ENCODE measurements at regions not wholly inside any gene's neighbourhood (a gene's known extent, or its start where the extent isn't known, plus 50 kb on each side); places are given as distances from the start of the nearest gene placed in this dataset.
"Not testable (repeated sequence)": the region's sequence is repeated elsewhere in the genome, so short reads cannot be mapped to it uniquely, and the experiment has no call there.

DNA sequence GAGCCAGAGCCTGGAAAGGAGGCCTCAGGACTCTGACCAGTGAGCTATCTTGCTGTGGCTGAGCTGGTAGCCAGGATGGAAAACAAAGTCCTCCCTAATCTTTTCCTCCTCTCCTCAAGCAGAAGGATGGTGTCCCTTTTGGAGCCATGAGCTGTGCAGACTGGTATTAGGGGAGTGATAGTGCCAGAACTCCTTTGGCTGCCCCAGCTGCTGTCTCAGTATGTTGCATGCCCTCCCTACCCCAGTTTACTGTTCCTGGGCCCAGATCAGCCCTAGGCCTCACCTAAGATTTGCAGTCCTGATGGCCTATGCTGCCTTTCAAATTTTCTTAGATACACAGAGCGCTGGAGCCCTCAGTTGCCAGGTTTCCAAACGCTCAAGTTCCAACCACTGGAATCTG is 150.3 kb upstream of the ALG10B start:
- no peak for TF ChIP-seq EZH2 (IDR thresholded peaks at IDR 0.05; ENCODE audit: insufficient read depth, poor library complexity, severe bottlenecking)
- no peak for TF ChIP-seq EZH2phosphoT487 (IDR thresholded peaks at IDR 0.05; ENCODE audit: insufficient read depth, low read depth)
- no peak for DNase-seq
- WGBS, 2 experiments (ENCODE audit: low coverage in 1 of 2, low lambda C conversion rate in 2 of 2, missing lambda C conversion rate in 2 of 2) = 23 to 37% methylated on average over 2 of the region's 2 CpGs
- Histone ChIP-seq H3K9me3 (ENCODE audit: low read depth) (no peaks in the 10 kb centered on the region), H3K27me3 (replicated peaks; ENCODE audit: insufficient read depth) (no peaks in the 10 kb centered on the region), H3K36me3 (ENCODE audit: low read depth) (no peaks in the 10 kb centered on the region), H3K9ac (no peak overlapping the region), H3K4me1 (ENCODE audit: insufficient read depth) (no peaks in the 10 kb centered on the region), H4K20me1 (ENCODE audit: insufficient read depth) (no peaks in the 10 kb centered on the region), H3K4me2 (ENCODE audit: unreplicated experiment) (no peak overlapping the region), H3K9me2 (ENCODE audit: insufficient read depth) (no peaks in the 10 kb centered on the region), H3K27ac (no peak overlapping the region), H3K4me3 (no peak overlapping the region), H2AFZ (no peak overlapping the region), H3F3A (ENCODE audit: insufficient read depth) (no peaks in the 10 kb centered on the region), H3K79me2 (ENCODE audit: insufficient read depth) (no peaks in the 10 kb centered on the region)
- in situ Hi-C loops (cut with MboI) = no loop called here

DNA sequence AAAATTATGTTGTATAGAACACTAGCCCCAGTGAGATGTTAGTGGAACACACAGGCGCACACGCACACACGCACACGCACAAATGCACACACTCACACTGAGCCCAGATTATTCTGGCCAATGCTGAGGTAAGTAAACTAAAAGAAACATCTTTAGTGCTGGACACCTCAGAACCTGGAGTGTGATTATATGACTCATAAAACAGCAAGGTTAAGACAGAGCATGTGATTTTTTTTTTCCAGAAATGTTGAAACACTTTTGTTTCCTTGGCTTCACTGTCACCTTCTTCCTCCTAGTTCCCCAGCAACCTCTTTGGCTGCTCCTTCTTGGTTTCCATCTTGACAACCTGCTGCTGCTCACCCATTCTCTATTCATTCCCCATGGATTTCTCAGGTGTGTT is 141.0 kb upstream of the ALG10B start:
- in situ Hi-C loops (cut with MboI) = no loop called here
- Histone ChIP-seq H3K9me3 (ENCODE audit: low read depth) (no peaks in the 10 kb centered on the region), H3K4me2 (ENCODE audit: unreplicated experiment) (no peak overlapping the region), H3K4me3 (no peak overlapping the region), H4K20me1 (ENCODE audit: insufficient read depth) (no peaks in the 10 kb centered on the region), H3F3A (ENCODE audit: insufficient read depth) (no peaks in the 10 kb centered on the region), H2AFZ (no peak overlapping the region), H3K9ac (no peak overlapping the region), H3K4me1 (ENCODE audit: insufficient read depth) (no peaks in the 10 kb centered on the region), H3K79me2 (ENCODE audit: insufficient read depth) (no peaks in the 10 kb centered on the region), H3K9me2 (ENCODE audit: insufficient read depth) (no peaks in the 10 kb centered on the region), H3K27ac (no peak overlapping the region), H3K36me3 (ENCODE audit: low read depth) (no peaks in the 10 kb centered on the region), H3K27me3 (replicated peaks; ENCODE audit: insufficient read depth) (no peaks in the 10 kb centered on the region)
- TF ChIP-seq EZH2 (IDR thresholded peaks at IDR 0.05; ENCODE audit: insufficient read depth, poor library complexity, severe bottlenecking) = no peak
- TF ChIP-seq EZH2phosphoT487 (IDR thresholded peaks at IDR 0.05; ENCODE audit: insufficient read depth, low read depth) = no peak
- WGBS, 2 experiments (ENCODE audit: low coverage in 1 of 2, low lambda C conversion rate in 2 of 2, missing lambda C conversion rate in 2 of 2) = 59 to 67% methylated on average over 4 of the region's 4 CpGs
- no peak for DNase-seq

DNA sequence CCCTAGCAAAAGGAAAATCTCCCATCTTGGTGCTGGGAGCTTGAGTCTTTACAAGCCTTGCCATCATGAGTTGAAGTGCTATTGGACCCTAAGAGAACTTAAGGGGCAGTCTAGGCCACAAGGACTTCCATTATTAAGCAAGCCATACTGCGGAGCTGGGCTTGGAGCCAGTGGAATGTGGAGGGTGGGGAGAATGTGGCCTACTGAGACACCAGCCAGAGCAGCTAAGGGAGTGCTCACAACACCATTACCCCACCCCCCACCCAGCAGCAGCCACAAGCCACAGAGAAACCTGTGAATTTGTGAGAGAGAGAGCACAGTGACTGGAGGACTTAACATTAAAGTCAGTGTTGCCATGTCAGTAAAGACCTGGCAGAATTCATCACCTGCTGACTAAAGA is 133.0 kb upstream of the ALG10B start:
- H3K9me3 ChIP-seq (ENCODE audit: low read depth); H3K9ac ChIP-seq; H3K79me2 ChIP-seq (ENCODE audit: insufficient read depth); H3K4me3 ChIP-seq; DNase-seq; H3K4me2 ChIP-seq (ENCODE audit: unreplicated experiment); H4K20me1 ChIP-seq (ENCODE audit: insufficient read depth); H3K4me1 ChIP-seq (ENCODE audit: insufficient read depth); H2AFZ ChIP-seq; in situ Hi-C loops (cut with MboI); H3K27ac ChIP-seq; H3K9me2 ChIP-seq (ENCODE audit: insufficient read depth); H3K27me3 ChIP-seq (replicated peaks; ENCODE audit: insufficient read depth); H3K36me3 ChIP-seq (ENCODE audit: low read depth); H3F3A ChIP-seq (ENCODE audit: insufficient read depth): not testable (repeated sequence)
- 86 to 93% methylated on average over 1 of the region's 1 CpG for WGBS, 2 experiments (ENCODE audit: low coverage in 1 of 2, low lambda C conversion rate in 2 of 2, missing lambda C conversion rate in 2 of 2)

DNA sequence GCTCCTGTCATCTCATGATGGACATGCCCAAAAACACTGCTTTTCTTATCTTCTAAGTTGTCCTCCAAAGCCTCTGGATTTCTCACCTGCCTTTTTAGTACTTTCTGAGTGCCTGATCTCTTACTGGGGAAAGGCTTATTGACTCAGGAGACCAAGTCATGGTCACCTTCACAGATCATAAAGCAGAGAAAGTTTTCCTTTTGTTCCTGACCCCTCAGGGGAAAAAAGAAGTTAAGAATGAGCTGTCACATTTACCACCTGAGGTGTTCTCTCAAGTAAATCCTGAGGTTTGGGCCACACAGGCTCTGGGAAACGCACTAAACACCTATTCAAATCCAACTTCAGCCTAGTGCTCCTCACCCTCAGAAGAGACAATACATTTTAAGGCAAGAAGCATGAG is 119.3 kb upstream of the ALG10B start:
- H3K4me3 ChIP-seq; H3K79me2 ChIP-seq (ENCODE audit: insufficient read depth); in situ Hi-C loops (cut with MboI); H3K9me2 ChIP-seq (ENCODE audit: insufficient read depth); H2AFZ ChIP-seq; H3K27me3 ChIP-seq (replicated peaks; ENCODE audit: insufficient read depth); H3K27ac ChIP-seq; H3K9ac ChIP-seq; H3F3A ChIP-seq (ENCODE audit: insufficient read depth); DNase-seq; H3K9me3 ChIP-seq (ENCODE audit: low read depth); H4K20me1 ChIP-seq (ENCODE audit: insufficient read depth); H3K4me2 ChIP-seq (ENCODE audit: unreplicated experiment); H3K36me3 ChIP-seq (ENCODE audit: low read depth); H3K4me1 ChIP-seq (ENCODE audit: insufficient read depth): not testable (repeated sequence)
- 5 to 12% methylated on average over 1 of the region's 1 CpG for WGBS, 2 experiments (ENCODE audit: low coverage in 1 of 2, low lambda C conversion rate in 2 of 2, missing lambda C conversion rate in 2 of 2)

DNA sequence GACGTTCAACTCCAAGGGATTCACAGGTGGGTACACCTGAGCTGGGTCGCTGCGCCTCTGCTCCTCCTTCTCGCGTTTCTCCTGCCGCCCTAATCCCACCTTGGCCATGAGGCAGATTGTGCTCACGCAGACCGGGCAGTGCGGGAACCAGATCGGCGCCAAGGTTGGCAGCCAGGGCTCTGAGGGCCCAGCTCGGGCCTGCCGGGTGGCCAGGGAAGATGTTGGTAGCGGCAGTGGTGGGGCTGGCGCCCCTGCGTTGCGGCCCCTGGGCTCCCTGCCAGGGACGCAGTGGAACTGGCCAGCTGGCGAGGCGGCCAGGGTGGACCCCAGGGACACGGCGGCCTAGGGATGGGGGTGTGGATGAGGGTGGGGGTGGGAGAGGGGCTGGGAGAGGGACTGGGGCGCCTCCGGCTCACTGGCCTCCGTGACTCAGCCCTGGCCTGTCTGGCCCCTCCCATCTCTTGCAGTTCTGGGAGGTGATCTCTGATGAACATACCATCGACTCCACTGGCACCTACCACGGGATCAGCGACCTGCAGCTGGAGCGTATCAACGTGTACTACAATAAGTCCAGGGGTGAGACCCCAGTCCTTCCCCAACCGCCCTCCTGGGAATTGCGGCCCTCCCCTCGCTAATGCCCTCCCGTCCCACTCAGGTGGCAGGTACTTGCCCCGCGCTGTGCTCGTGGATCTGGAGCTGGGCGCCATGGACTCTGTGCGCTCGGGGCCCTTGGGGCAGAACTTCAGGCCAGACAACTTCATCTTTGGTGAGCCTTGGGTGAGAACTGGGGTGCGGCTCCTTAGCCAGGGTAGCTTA is 114.9 kb upstream of the ALG10B start:
- no peaks in the 10 kb centered on the region for H4K20me1 ChIP-seq (ENCODE audit: insufficient read depth)
- in situ Hi-C loops (cut with MboI) = no loop called here
- H3K27me3 ChIP-seq (replicated peaks; ENCODE audit: insufficient read depth) = no peaks in the 10 kb centered on the region
- no peak overlapping the region for H3K4me3 ChIP-seq
- TF ChIP-seq EZH2 (IDR thresholded peaks at IDR 0.05; ENCODE audit: insufficient read depth, poor library complexity, severe bottlenecking) = no peak
- no peak for TF ChIP-seq EZH2phosphoT487 (IDR thresholded peaks at IDR 0.05; ENCODE audit: insufficient read depth, low read depth)
- no peak overlapping the region for H3K27ac ChIP-seq
- H3K9me3 ChIP-seq (ENCODE audit: low read depth) = no peaks in the 10 kb centered on the region
- H3K9me2 ChIP-seq (ENCODE audit: insufficient read depth) = no peaks in the 10 kb centered on the region
- no peaks in the 10 kb centered on the region for H3K79me2 ChIP-seq (ENCODE audit: insufficient read depth)
- H3F3A ChIP-seq (ENCODE audit: insufficient read depth) = no peaks in the 10 kb centered on the region
- no peak overlapping the region for H3K4me2 ChIP-seq (ENCODE audit: unreplicated experiment)
- 65 to 71% methylated on average over 33 to 41 of the region's 41 CpGs for WGBS, 2 experiments (ENCODE audit: low coverage in 1 of 2, low lambda C conversion rate in 2 of 2, missing lambda C conversion rate in 2 of 2)
- no peak overlapping the region for H3K9ac ChIP-seq
- no peaks in the 10 kb centered on the region for H3K36me3 ChIP-seq (ENCODE audit: low read depth)
- no peak for DNase-seq
- no peaks in the 10 kb centered on the region for H3K4me1 ChIP-seq (ENCODE audit: insufficient read depth)
- H2AFZ ChIP-seq = no peak overlapping the region

All from GM23248 (cell line).